HG03558 (cell line): ENCODE measurements at regions not wholly inside any gene's neighbourhood (a gene's known extent, or its start where the extent isn't known, plus 50 kb on each side); places are given as distances from the start of the nearest gene placed in this dataset.
"Not testable (repeated sequence)": the region's sequence is repeated elsewhere in the genome, so short reads cannot be mapped to it uniquely, and the experiment has no call there.

ENCODE experiments used
- ATAC-seq: cut with Tn5 transposase; IDR thresholded peaks from one replicate; pipeline ENCODE4 v1.9.1; 2021; ENCODE audit warnings: moderate number of reproducible peaks; ENCODE audit not compliant: unreplicated experiment; ENCODE audit errors: extremely low read depth

- no peak for ATAC-seq
Measured at GRCh38 chr1:25134801-25135461, 97.4 kb downstream of the SYF2 start.

GRCh38 chr1:25134307-25134706, 98.0 kb downstream of the SYF2 start:
- ATAC-seq: no peak

- ATAC-seq: no peak
Measured at GRCh38 chr1:25131794-25132193, 100.5 kb downstream of the SYF2 start.

GRCh38 chr1:25130895-25131294, 101.4 kb downstream of the SYF2 start:
- ATAC-seq: no peak

- ATAC-seq: no peak
Measured at GRCh38 chr1:25129380-25129779, 102.9 kb downstream of the SYF2 start.

GRCh38 chr1:25128121-25128621, 104.1 kb downstream of the SYF2 start:
- no peak for ATAC-seq

- ATAC-seq: no peak
Measured at GRCh38 chr1:25126562-25126961, 105.7 kb downstream of the SYF2 start.

- no peak for ATAC-seq
Measured at GRCh38 chr1:25123551-25123950, 108.8 kb downstream of the SYF2 start.

GRCh38 chr1:25122747-25123146, 109.6 kb downstream of the SYF2 start:
- ATAC-seq: no peak

- no peak for ATAC-seq
Measured at GRCh38 chr1:25120281-25120680, 112.0 kb downstream of the SYF2 start.

GRCh38 chr1:25118546-25118945, 113.8 kb downstream of the SYF2 start:
- no peak for ATAC-seq

GRCh38 chr1:25117233-25117823, 115.0 kb downstream of the SYF2 start:
- no peak for ATAC-seq

GRCh38 chr1:25116832-25117231, 115.5 kb downstream of the SYF2 start:
- ATAC-seq: no peak

- not testable (repeated sequence) for ATAC-seq
Measured at GRCh38 chr1:25116117-25116516, 116.2 kb downstream of the SYF2 start.

GRCh38 chr1:25113731-25114130, 118.6 kb downstream of the SYF2 start:
- no peak for ATAC-seq

GRCh38 chr1:25113086-25113485, 119.2 kb downstream of the SYF2 start:
- no peak for ATAC-seq

- no peak for ATAC-seq
Measured at GRCh38 chr1:25112400-25112799, 119.9 kb downstream of the SYF2 start.

- no peak for ATAC-seq
Measured at GRCh38 chr1:25111706-25112105, 120.6 kb downstream of the SYF2 start.

GRCh38 chr1:25110485-25110884, 121.8 kb downstream of the SYF2 start:
- ATAC-seq: no peak

GRCh38 chr1:25110036-25110435, 122.3 kb downstream of the SYF2 start:
- no peak for ATAC-seq

- no peak for ATAC-seq
Measured at GRCh38 chr1:25109531-25109951, 122.8 kb downstream of the SYF2 start.

- no peak for ATAC-seq
Measured at GRCh38 chr1:25107643-25108010, 124.7 kb downstream of the SYF2 start.
